NCI-H526 (cell line): ENCODE measurements at regions not wholly inside any gene's neighbourhood (a gene's known extent, or its start where the extent isn't known, plus 50 kb on each side); places are given as distances from the start of the nearest gene placed in this dataset.

Source experiments
- DNase-seq, 2 experiments: peaks; one replicate each; lab custom pipeline; 2025; lab: John Stamatoyannopoulos, UW

GRCh38 chr20:50313827-50314677 is 123.4 kb downstream of the CEBPB start:
- DNase-seq = no peak

GRCh38 chr20:50314678-50315335 is 124.2 kb downstream of the CEBPB start:
- no peak for DNase-seq

GRCh38 chr20:50315586-50316551 is 125.2 kb downstream of the CEBPB start:
- DNase-seq = peak; percentile 42 to 70

- no peak for DNase-seq
Observed at GRCh38 chr20:50317116-50317515, 126.5 kb downstream of the CEBPB start.

GRCh38 chr20:50317609-50318008 is 127.0 kb downstream of the CEBPB start:
- peak in 1 of 2 experiments; percentile 66 for DNase-seq

- no peak for DNase-seq
Observed at GRCh38 chr20:50318710-50319109, 128.1 kb downstream of the CEBPB start.

- no peak for DNase-seq
Observed at GRCh38 chr20:50320005-50320900, 129.6 kb downstream of the CEBPB start.

- no peak for DNase-seq
Observed at GRCh38 chr20:50320901-50321796, 130.5 kb downstream of the CEBPB start.

GRCh38 chr20:50321797-50322480 is 131.3 kb downstream of the CEBPB start:
- DNase-seq = no peak

GRCh38 chr20:50322703-50323131 is 132.1 kb downstream of the CEBPB start:
- no peak for DNase-seq

- DNase-seq = no peak
Observed at GRCh38 chr20:50323209-50323608, 132.6 kb downstream of the CEBPB start.

- no peak for DNase-seq
Observed at GRCh38 chr20:50323777-50324775, 133.4 kb downstream of the CEBPB start.

GRCh38 chr20:50325215-50325614 is 134.6 kb downstream of the CEBPB start:
- DNase-seq = no peak

GRCh38 chr20:50325651-50326050 is 135.0 kb downstream of the CEBPB start:
- DNase-seq = no peak

- no peak for DNase-seq
Observed at GRCh38 chr20:50327666-50328065, 137.0 kb downstream of the CEBPB start.

- DNase-seq = no peak
Observed at GRCh38 chr20:50328222-50328979, 137.8 kb downstream of the CEBPB start.
